C4-2B (cell line): ENCODE measurements at regions not wholly inside any gene's neighbourhood (a gene's known extent, or its start where the extent isn't known, plus 50 kb on each side); places are given as distances from the start of the nearest gene placed in this dataset.

Source experiments
- ZFX ChIP-seq: fragments of 450-650 bp; IDR thresholded peaks from 2 replicates; pipeline ENCODE4 v1.6.1; 2017
- TF ChIP-seq, protein P1 (sequence below): fragments of 450-650 bp; conservative IDR thresholded peaks from 2 replicates; pipeline ENCODE4 v1.5.1; 2017; ENCODE audit warnings: mild to moderate bottlenecking

DNA sequence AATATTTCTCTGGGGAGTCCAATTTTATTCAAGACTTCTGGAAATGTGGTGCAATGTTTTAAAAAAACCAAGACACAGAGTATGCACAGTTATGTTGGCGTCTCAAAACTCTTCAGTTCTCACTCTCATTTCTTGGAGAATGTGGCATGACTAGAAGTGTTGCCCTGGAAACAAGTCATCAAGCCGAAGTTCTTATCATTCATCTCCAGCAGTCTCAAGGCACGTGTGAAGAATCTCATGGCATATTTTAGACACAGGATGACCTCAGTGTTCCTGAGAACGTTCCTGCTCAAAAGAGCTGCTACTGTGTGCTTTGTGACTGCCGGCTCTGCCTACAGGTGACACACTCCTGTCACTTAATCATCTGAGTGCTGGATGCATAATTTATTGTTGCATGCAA, 147.4 kb upstream of the IRX4 start:
- TF ChIP-seq, protein P1, sequence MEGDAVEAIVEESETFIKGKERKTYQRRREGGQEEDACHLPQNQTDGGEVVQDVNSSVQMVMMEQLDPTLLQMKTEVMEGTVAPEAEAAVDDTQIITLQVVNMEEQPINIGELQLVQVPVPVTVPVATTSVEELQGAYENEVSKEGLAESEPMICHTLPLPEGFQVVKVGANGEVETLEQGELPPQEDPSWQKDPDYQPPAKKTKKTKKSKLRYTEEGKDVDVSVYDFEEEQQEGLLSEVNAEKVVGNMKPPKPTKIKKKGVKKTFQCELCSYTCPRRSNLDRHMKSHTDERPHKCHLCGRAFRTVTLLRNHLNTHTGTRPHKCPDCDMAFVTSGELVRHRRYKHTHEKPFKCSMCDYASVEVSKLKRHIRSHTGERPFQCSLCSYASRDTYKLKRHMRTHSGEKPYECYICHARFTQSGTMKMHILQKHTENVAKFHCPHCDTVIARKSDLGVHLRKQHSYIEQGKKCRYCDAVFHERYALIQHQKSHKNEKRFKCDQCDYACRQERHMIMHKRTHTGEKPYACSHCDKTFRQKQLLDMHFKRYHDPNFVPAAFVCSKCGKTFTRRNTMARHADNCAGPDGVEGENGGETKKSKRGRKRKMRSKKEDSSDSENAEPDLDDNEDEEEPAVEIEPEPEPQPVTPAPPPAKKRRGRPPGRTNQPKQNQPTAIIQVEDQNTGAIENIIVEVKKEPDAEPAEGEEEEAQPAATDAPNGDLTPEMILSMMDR: no peak
- TF ChIP-seq ZFX: no peak
